Loucy (cell line): ENCODE measurements at regions not wholly inside any gene's neighbourhood (a gene's known extent, or its start where the extent isn't known, plus 50 kb on each side); places are given as distances from the start of the nearest gene placed in this dataset.

Experiments used
- H2AFZ ChIP-seq: fragments of 200-600 bp; sonication (generic); 2 replicates; pipeline ENCODE4 v1.6.0; 2016; ENCODE audit warnings: antibody characterized with exemption, mild to moderate bottlenecking, low read length, moderate library complexity
- H3F3A ChIP-seq: fragments of 200-600 bp; 2 replicates; pipeline ENCODE4 v1.6.0; 2016; ENCODE audit warnings: antibody characterized with exemption, low read depth, mild to moderate bottlenecking
- H3K27me3 ChIP-seq: fragments of 200-600 bp; sonication (generic); 2 replicates; pipeline ENCODE4 v1.6.1; 2014; ENCODE audit warnings: low read length, mild to moderate bottlenecking; ENCODE audit not compliant: insufficient read depth, poor library complexity, severe bottlenecking
- H3K36me3 ChIP-seq: fragments of 200-600 bp; sonication (generic); 2 replicates; pipeline ENCODE4 v1.6.1; 2016; ENCODE audit warnings: low read length; ENCODE audit not compliant: insufficient read depth
- H3K4me1 ChIP-seq: fragments of 200-600 bp; sonication (generic); 2 replicates; pipeline ENCODE4 v1.5.1; 2014; ENCODE audit warnings: low read length, mild to moderate bottlenecking; ENCODE audit not compliant: insufficient read depth, poor library complexity, severe bottlenecking
- H3K4me2 ChIP-seq: fragments of 200-600 bp; sonication (generic); 2 replicates; pipeline ENCODE4 v1.6.0; 2014; ENCODE audit warnings: antibody characterized with exemption, low read length, low read depth, mild to moderate bottlenecking; ENCODE audit not compliant: poor library complexity, severe bottlenecking
- H3K4me3 ChIP-seq: fragments of 200-600 bp; sonication (generic); 2 replicates; pipeline ENCODE4 v1.5.1; 2014; ENCODE audit warnings: low read length, mild to moderate bottlenecking, mixed read lengths; ENCODE audit not compliant: poor library complexity, severe bottlenecking
- H3K79me2 ChIP-seq: fragments of 200-600 bp; sonication (generic); 2 replicates; pipeline ENCODE4 v1.6.1; 2014; ENCODE audit warnings: low read length; ENCODE audit not compliant: insufficient read depth
- H3K9ac ChIP-seq: fragments of 200-600 bp; sonication (generic); 2 replicates; pipeline ENCODE4 v1.6.0; 2014; ENCODE audit warnings: mild to moderate bottlenecking, low read depth, low read length, moderate library complexity; ENCODE audit not compliant: poor library complexity, severe bottlenecking
- H3K9me2 ChIP-seq: fragments of 200-600 bp; sonication (generic); replicated peaks from 2 replicates; pipeline ENCODE4 v1.6.1; 2016; ENCODE audit warnings: low read depth, low read length, mixed read lengths
- H3K9me3 ChIP-seq: fragments of 200-600 bp; sonication (generic); 2 replicates; pipeline ENCODE4 v1.6.1; 2014; ENCODE audit warnings: mild to moderate bottlenecking, antibody characterized with exemption, low read length, low read depth; ENCODE audit not compliant: insufficient read depth
- H4K20me1 ChIP-seq: fragments of 200-600 bp; sonication (generic); 2 replicates; pipeline ENCODE4 v1.6.0; 2014; ENCODE audit warnings: antibody characterized with exemption, low read length, mild to moderate bottlenecking; ENCODE audit not compliant: insufficient read depth, poor library complexity, severe bottlenecking
- CTCF ChIP-seq: fragments of 200-600 bp; sonication (generic); conservative IDR thresholded peaks from 2 replicates; pipeline ENCODE4 v1.5.1; 2014; ENCODE audit warnings: mild to moderate bottlenecking, antibody characterized with exemption, low read length
- EZH2phosphoT487 ChIP-seq: fragments of 200-600 bp; IDR thresholded peaks from 2 replicates; pipeline ENCODE4 v1.6.1; 2018; ENCODE audit warnings: antibody characterized with exemption, mild to moderate bottlenecking, moderate library complexity, borderline replicate concordance

DNA sequence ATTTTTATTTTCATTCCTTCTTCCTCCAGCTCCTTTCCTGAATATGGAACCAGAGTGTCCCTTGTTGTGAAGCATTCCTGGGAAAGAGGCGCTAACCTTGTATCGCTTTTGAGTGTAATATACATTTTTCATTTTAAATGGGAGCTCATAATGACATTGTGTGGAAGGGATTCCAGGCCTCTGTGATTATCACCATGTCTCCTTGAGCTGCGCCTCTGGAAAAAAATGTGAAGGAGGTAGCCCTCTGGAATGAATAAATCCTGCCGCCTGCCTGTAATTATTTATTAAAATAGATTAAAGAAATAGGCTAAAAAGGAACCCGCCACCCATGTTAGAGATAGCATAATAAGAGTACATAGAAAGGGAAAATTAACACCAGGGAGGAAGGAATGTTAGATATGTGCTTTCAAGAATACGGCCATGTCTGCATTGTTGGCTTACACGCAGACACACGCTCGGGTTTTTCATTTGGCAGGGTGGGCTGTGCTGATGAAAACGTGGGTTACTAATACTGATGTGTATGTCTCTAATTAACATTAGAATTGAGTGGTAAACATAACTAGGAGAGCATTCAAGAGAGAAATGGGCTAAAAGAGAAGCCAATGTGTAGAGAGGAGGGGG, 138.5 kb downstream of the LINC00237 start:
- no peaks in the 10 kb centered on the region for H3K9me3 ChIP-seq
- no peak overlapping the region for H3K4me2 ChIP-seq
- no peaks in the 10 kb centered on the region for H3K36me3 ChIP-seq
- no peaks in the 10 kb centered on the region for H3F3A ChIP-seq
- TF ChIP-seq CTCF (no peak), EZH2phosphoT487 (no peak)
- no peaks in the 10 kb centered on the region for H4K20me1 ChIP-seq
- H3K79me2 ChIP-seq = no peaks in the 10 kb centered on the region
- no peaks in the 10 kb centered on the region for H3K27me3 ChIP-seq
- no peaks in the 10 kb centered on the region for H3K9me2 ChIP-seq
- no peak overlapping the region for H3K9ac ChIP-seq
- no peak overlapping the region for H2AFZ ChIP-seq
- no peaks in the 10 kb centered on the region for H3K4me1 ChIP-seq
- H3K4me3 ChIP-seq = no peak overlapping the region

GRCh38 chr20:20966171-20966570, 140.0 kb downstream of the LINC00237 start:
- Histone ChIP-seq H3K4me1 (no peaks in the 10 kb centered on the region), H3K9ac (no peak overlapping the region), H3K27me3 (no peaks in the 10 kb centered on the region), H3K4me3 (no peak overlapping the region), H3K9me2 (no peaks in the 10 kb centered on the region), H3F3A (no peaks in the 10 kb centered on the region), H4K20me1 (no peaks in the 10 kb centered on the region), H3K9me3 (no peaks in the 10 kb centered on the region), H2AFZ (no peak overlapping the region), H3K79me2 (no peaks in the 10 kb centered on the region), H3K36me3 (no peaks in the 10 kb centered on the region), H3K4me2 (no peak overlapping the region)
- TF ChIP-seq CTCF (no peak), EZH2phosphoT487 (no peak)

DNA sequence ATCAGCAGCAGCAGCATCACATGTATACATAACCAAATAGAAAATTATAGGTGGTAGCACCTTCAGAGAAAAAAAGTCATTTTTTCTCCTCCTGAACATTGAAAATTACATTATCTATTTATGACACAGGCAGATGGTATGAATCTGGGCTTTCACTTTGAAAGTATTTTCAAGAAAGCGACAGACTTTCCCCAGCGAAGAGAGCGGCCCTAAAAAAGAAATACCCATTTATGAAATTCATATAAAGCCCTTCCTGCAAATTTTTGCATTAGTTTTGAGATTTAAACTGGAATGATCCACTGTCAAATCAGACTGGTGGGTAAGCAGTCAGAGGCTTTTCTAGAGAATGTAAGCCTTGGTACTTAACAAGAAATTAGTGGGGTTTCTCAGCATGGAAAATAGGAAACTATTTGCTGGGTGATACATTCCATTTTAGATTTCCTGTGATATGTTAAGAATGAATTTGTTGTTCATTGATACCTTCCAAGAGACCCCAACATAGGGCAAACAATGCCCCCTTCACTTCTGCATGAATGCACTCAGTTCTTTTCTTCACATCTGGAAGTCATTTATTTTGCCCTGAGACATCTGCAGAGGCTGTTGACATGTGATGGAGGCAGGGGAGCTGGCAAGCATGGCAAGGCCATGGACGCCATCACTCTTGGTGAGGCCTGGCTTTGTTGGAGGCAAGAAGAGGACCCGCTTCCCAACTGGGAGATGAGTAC, 147.0 kb downstream of the LINC00237 start:
- no peaks in the 10 kb centered on the region for H3K9me3 ChIP-seq
- no peaks in the 10 kb centered on the region for H3K9me2 ChIP-seq
- TF ChIP-seq EZH2phosphoT487 (no peak), CTCF (no peak)
- H3K27me3 ChIP-seq = no peaks in the 10 kb centered on the region
- no peaks in the 10 kb centered on the region for H3K36me3 ChIP-seq
- no peaks in the 10 kb centered on the region for H3F3A ChIP-seq
- no peak overlapping the region for H2AFZ ChIP-seq
- H3K9ac ChIP-seq = no peak overlapping the region
- H3K4me1 ChIP-seq = peaks cover 4% of the 10 kb centered on the region
- no peak overlapping the region for H3K4me3 ChIP-seq
- H3K79me2 ChIP-seq = no peaks in the 10 kb centered on the region
- no peaks in the 10 kb centered on the region for H4K20me1 ChIP-seq
- no peak overlapping the region for H3K4me2 ChIP-seq
